Ovary (tissue), 7 donors: ENCODE measurements at regions not wholly inside any gene's neighbourhood (a gene's known extent, or its start where the extent isn't known, plus 50 kb on each side); places are given as distances from the start of the nearest gene placed in this dataset.

ENCODE experiments used
- DNase-seq, 5 donors: peaks; one replicate each; pipeline ENCODE4 v3.0.0-alpha.2; 2019 to 2020
- H3K27ac ChIP-seq, 2 donors: fragments of 200-600 bp; one replicate each; pipeline versions ENCODE4 v1.5.1 to v1.8.0; 2019 to 2022
- H3K27me3 ChIP-seq: fragments of 200-600 bp; one replicate; pipeline ENCODE4 v1.8.0; 2022
- H3K36me3 ChIP-seq: fragments of 200-600 bp; sonication (generic); one replicate; pipeline ENCODE4 v1.5.1; 2019
- H3K4me1 ChIP-seq: one replicate; pipeline ENCODE4 v1.8.1; 2013; ENCODE audit warnings: mild to moderate bottlenecking, moderate library complexity; ENCODE audit not compliant: insufficient read depth
- H3K4me3 ChIP-seq: fragments of 200-600 bp; sonication (generic); one replicate; pipeline ENCODE4 v1.5.1; 2017
- H3K9me3 ChIP-seq, 2 donors: fragments of 200-600 bp in 1 of 2; sonication (generic) in 1 of 2; one replicate each; pipeline versions ENCODE4 v1.5.1 to v1.8.1; 2013 to 2019; ENCODE audit warnings: mild to moderate bottlenecking in 1 of 2, moderate library complexity in 1 of 2
- CTCF ChIP-seq, 3 donors: fragments of 450-650 bp in 2 of 3; fragments of 200-600 bp in 1 of 3; IDR thresholded peaks; one replicate each; pipeline versions ENCODE4 v1.5.1 to v1.8.0; 2016 to 2022; ENCODE audit warnings: antibody characterized with exemption in 3 of 3, mild to moderate bottlenecking in 1 of 3
- EP300 ChIP-seq: sonication (generic); formaldehyde crosslinking; IDR thresholded peaks from one replicate; pipeline ENCODE4 v1.6.1; 2017; ENCODE audit warnings: antibody characterized with exemption
- POLR2A ChIP-seq: fragments of 450-650 bp; IDR thresholded peaks from one replicate; pipeline ENCODE4 v1.6.1; 2017; ENCODE audit warnings: antibody characterized with exemption, mild to moderate bottlenecking, moderate library complexity
- WGBS, 3 donors: extraction: QIAGEN DNeasy Blood & Tissue Kit in 1 of 3; methylation state at CpG; one replicate each; pipeline versions ENCODE4 v1.1.5 to v1.1.7; 2013 to 2017; 5-methylcytosine and 5-hydroxymethylcytosine counted together
- intact Hi-C, 4 donors: fragments of 100-400 bp; cut with DNase I; formaldehyde crosslinking; loops; one replicate each; pipeline versions ENCODE4 v1.11.0 to v1.15.1; 2022 to 2023
- donor health status: DM: no; HTN: no; CAD: no; lungs with moderate emphysema.
- donor health status: DM: no; HTN: no; CAD: no.
- donor health status: Bipolar disorder and iron deficiency.
- donor health status: DM: no; HTN: no; CAD: no.
- donor health status: DM: yes; HTN: yes; CAD: no.

GRCh38 chr1:99531578-99532275 is 114.2 kb upstream of the PALMD start:
- DNase-seq = no peak
- TF ChIP-seq EP300 = no peak
- H3K4me1 ChIP-seq = peaks cover 2% of the 10 kb centered on the region
- WGBS, 3 donors = 71 to 88% (median 85%) methylated on average over 5 of the region's 5 CpGs
- no peak overlapping the region for H3K4me3 ChIP-seq
- H3K36me3 ChIP-seq = no peaks in the 10 kb centered on the region
- intact Hi-C loops = no loop called here
- no peaks in the 10 kb centered on the region for H3K9me3 ChIP-seq
- H3K27me3 ChIP-seq = no peaks in the 10 kb centered on the region
- H3K27ac ChIP-seq = no peak overlapping the region

GRCh38 chr1:99532276-99532580 is 113.7 kb upstream of the PALMD start:
- Histone ChIP-seq H3K36me3 (no peaks in the 10 kb centered on the region), H3K4me3 (no peak overlapping the region), H3K9me3 (no peaks in the 10 kb centered on the region), H3K4me1 (peaks cover 2% of the 10 kb centered on the region), H3K27me3 (no peaks in the 10 kb centered on the region), H3K27ac (no peak overlapping the region)
- WGBS, 3 donors = 81 to 95% (median 88%) methylated on average over 1 of the region's 1 CpG
- TF ChIP-seq EP300 (no peak), POLR2A (no peak), CTCF (IDR thresholded peaks at IDR 0.05) (no peak)
- intact Hi-C loops = no loop called here
- no peak for DNase-seq

GRCh38 chr1:99533909-99534637 is 111.8 kb upstream of the PALMD start:
- Histone ChIP-seq H3K4me1 (no peaks in the 10 kb centered on the region), H3K27ac (no peak overlapping the region), H3K36me3 (no peaks in the 10 kb centered on the region), H3K27me3 (no peaks in the 10 kb centered on the region), H3K4me3 (no peak overlapping the region), H3K9me3 (no peaks in the 10 kb centered on the region)
- intact Hi-C loops = no loop called here
- WGBS, 3 donors = 71 to 75% (median 71%) methylated on average over 9 of the region's 9 CpGs
- no peak for TF ChIP-seq CTCF (IDR thresholded peaks at IDR 0.05)
- TF ChIP-seq POLR2A = no peak
- no peak for TF ChIP-seq EP300
- DNase-seq = no peak

- 45 to 71% (median 59%) methylated on average over 1 of the region's 1 CpG for WGBS, 3 donors
- H3K9me3 ChIP-seq = no peaks in the 10 kb centered on the region
- intact Hi-C loops = no loop called here
- DNase-seq = no peak
- H3K27me3 ChIP-seq = no peaks in the 10 kb centered on the region
- H3K4me3 ChIP-seq = no peak overlapping the region
- TF ChIP-seq EP300 = no peak
- no peak for TF ChIP-seq CTCF (IDR thresholded peaks at IDR 0.05)
- H3K4me1 ChIP-seq = no peaks in the 10 kb centered on the region
- H3K27ac ChIP-seq = no peak overlapping the region
- no peaks in the 10 kb centered on the region for H3K36me3 ChIP-seq
These were observed 111.3 kb upstream of the PALMD start for GRCh38 chr1:99534638-99534930.

GRCh38 chr1:99535470-99536164 is 110.3 kb upstream of the PALMD start:
- intact Hi-C loops = no loop called here
- 93% methylated on average over 7 of the region's 7 CpGs for WGBS, 3 donors
- Histone ChIP-seq H3K4me1 (no peaks in the 10 kb centered on the region), H3K27me3 (no peaks in the 10 kb centered on the region), H3K9me3 (no peaks in the 10 kb centered on the region), H3K36me3 (no peaks in the 10 kb centered on the region), H3K4me3 (no peak overlapping the region), H3K27ac (no peak overlapping the region)
- TF ChIP-seq EP300 (no peak), POLR2A (no peak), CTCF (IDR thresholded peaks at IDR 0.05) (no peak)
- DNase-seq = no peak
